T47D (cell line): ENCODE measurements at regions not wholly inside any gene's neighbourhood (a gene's known extent, or its start where the extent isn't known, plus 50 kb on each side); places are given as distances from the start of the nearest gene placed in this dataset.

Experiments used
- DNase-seq, 2 experiments: peaks; one replicate each; pipeline versions ENCODE4 v3.0.0 to v3.0.0-alpha.2; 2011 to 2012; ENCODE audit warnings: low read depth in 1 of 2, low spot score in 1 of 2
- JUND ChIP-seq: IDR thresholded peaks from 2 replicates; pipeline ENCODE4 v1.6.1; 2012; ENCODE audit warnings: low read depth
- in situ Hi-C: cut with HindIII; loops from 2 replicates; pipeline ENCODE4 v1.10.0; 2016; ENCODE audit warnings: low sequenced_read_pairs, low pct_unique_long_range_greater_than_20kb

GRCh38 chr9:99569840-99570239 is 251.8 kb upstream of the NR4A3 start:
- in situ Hi-C loops: no loop called here
- no peak for TF ChIP-seq JUND
- DNase-seq: no peak

- in situ Hi-C loops: no loop called here
- no peak for DNase-seq
- TF ChIP-seq JUND: no peak
Measured at GRCh38 chr9:99572567-99572966, 249.1 kb upstream of the NR4A3 start.

GRCh38 chr9:99573085-99573484 is 248.6 kb upstream of the NR4A3 start:
- no peak for DNase-seq
- in situ Hi-C loops: no loop called here
- TF ChIP-seq JUND: no peak

GRCh38 chr9:99573886-99574285 is 247.8 kb upstream of the NR4A3 start:
- TF ChIP-seq JUND: no peak
- DNase-seq: no peak
- in situ Hi-C loops: no loop called here

GRCh38 chr9:99576002-99576401 is 245.7 kb upstream of the NR4A3 start:
- in situ Hi-C loops: no loop called here
- TF ChIP-seq JUND: no peak
- no peak for DNase-seq

GRCh38 chr9:99576876-99577275 is 244.8 kb upstream of the NR4A3 start:
- no peak for TF ChIP-seq JUND
- DNase-seq: no peak
- in situ Hi-C loops: no loop called here

GRCh38 chr9:99577351-99577750 is 244.3 kb upstream of the NR4A3 start:
- in situ Hi-C loops: no loop called here
- no peak for TF ChIP-seq JUND
- DNase-seq: no peak

- no peak for TF ChIP-seq JUND
- in situ Hi-C loops: no loop called here
- DNase-seq: no peak
Measured at GRCh38 chr9:99578666-99579065, 243.0 kb upstream of the NR4A3 start.

GRCh38 chr9:99579964-99580363 is 241.7 kb upstream of the NR4A3 start:
- peak in 1 of 2 experiments; percentile 7 for DNase-seq
- in situ Hi-C loops: no loop called here

GRCh38 chr9:99582814-99583213 is 238.9 kb upstream of the NR4A3 start:
- no peak for TF ChIP-seq JUND
- in situ Hi-C loops: no loop called here
- no peak for DNase-seq

More at GRCh38 chr9:99579964-99580363, 241.7 kb upstream of the NR4A3 start:
- no peak for TF ChIP-seq JUND

- in situ Hi-C loops: no loop called here
- TF ChIP-seq JUND: no peak
- DNase-seq: no peak
Measured at GRCh38 chr9:99588299-99588698, 233.4 kb upstream of the NR4A3 start.

- no peak for TF ChIP-seq JUND
- no peak for DNase-seq
- in situ Hi-C loops: no loop called here
Measured at GRCh38 chr9:99588747-99589146, 232.9 kb upstream of the NR4A3 start.

GRCh38 chr9:99590410-99590809 is 231.3 kb upstream of the NR4A3 start:
- in situ Hi-C loops: no loop called here
- no peak for TF ChIP-seq JUND
- DNase-seq: no peak

GRCh38 chr9:99590840-99591239 is 230.8 kb upstream of the NR4A3 start:
- no peak for TF ChIP-seq JUND
- no peak for DNase-seq
- in situ Hi-C loops: no loop called here
